IPS-18c (cell line): ENCODE measurements at regions not wholly inside any gene's neighbourhood (a gene's known extent, or its start where the extent isn't known, plus 50 kb on each side); places are given as distances from the start of the nearest gene placed in this dataset.
"Not testable (repeated sequence)": the region's sequence is repeated elsewhere in the genome, so short reads cannot be mapped to it uniquely, and the experiment has no call there.

Source experiments
- H3K4me3 ChIP-seq: 2 replicates; pipeline ENCODE4 v1.7.0; 2013; ENCODE audit warnings: low read depth, mild to moderate bottlenecking, low read length, moderate library complexity; ENCODE audit not compliant: insufficient read depth
- H3K9me3 ChIP-seq: one replicate; pipeline ENCODE4 v1.6.1; 2013; ENCODE audit warnings: mild to moderate bottlenecking, low read length, moderate library complexity; ENCODE audit not compliant: control insufficient read depth, insufficient read depth

- Histone ChIP-seq H3K9me3 (no peaks in the 10 kb centered on the region), H3K4me3 (no peak overlapping the region)
Observed at GRCh38 chr13:59250336-59251189, 913.2 kb downstream of the DIAPH3 start.

- Histone ChIP-seq H3K4me3 (no peak overlapping the region), H3K9me3 (no peaks in the 10 kb centered on the region)
Observed at GRCh38 chr13:59259165-59260000, 904.3 kb downstream of the DIAPH3 start.

GRCh38 chr13:59261928-59262488 is 901.7 kb downstream of the DIAPH3 start:
- no peaks in the 10 kb centered on the region for H3K9me3 ChIP-seq

GRCh38 chr13:59263531-59263930 is 900.2 kb downstream of the DIAPH3 start:
- Histone ChIP-seq H3K9me3 (no peaks in the 10 kb centered on the region), H3K4me3 (no peak overlapping the region)

More at GRCh38 chr13:59261928-59262488, 901.7 kb downstream of the DIAPH3 start:
- no peak overlapping the region for H3K4me3 ChIP-seq

GRCh38 chr13:59266478-59267063 is 897.2 kb downstream of the DIAPH3 start:
- H3K4me3 ChIP-seq = no peak overlapping the region
- no peaks in the 10 kb centered on the region for H3K9me3 ChIP-seq

GRCh38 chr13:59269476-59269875 is 894.3 kb downstream of the DIAPH3 start:
- no peak overlapping the region for H3K4me3 ChIP-seq

GRCh38 chr13:59270327-59270726 is 893.4 kb downstream of the DIAPH3 start:
- no peak overlapping the region for H3K4me3 ChIP-seq
- no peaks in the 10 kb centered on the region for H3K9me3 ChIP-seq

More at GRCh38 chr13:59269476-59269875, 894.3 kb downstream of the DIAPH3 start:
- no peaks in the 10 kb centered on the region for H3K9me3 ChIP-seq

GRCh38 chr13:59274958-59275727 is 888.6 kb downstream of the DIAPH3 start:
- H3K9me3 ChIP-seq = no peaks in the 10 kb centered on the region
- no peak overlapping the region for H3K4me3 ChIP-seq

- H3K4me3 ChIP-seq = no peak overlapping the region
- H3K9me3 ChIP-seq = no peaks in the 10 kb centered on the region
Observed at GRCh38 chr13:59276436-59276835, 887.3 kb downstream of the DIAPH3 start.

- no peak overlapping the region for H3K4me3 ChIP-seq
Observed at GRCh38 chr13:59277106-59277505, 886.6 kb downstream of the DIAPH3 start.

GRCh38 chr13:59279028-59279427 is 884.7 kb downstream of the DIAPH3 start:
- H3K4me3 ChIP-seq = no peak overlapping the region
- no peaks in the 10 kb centered on the region for H3K9me3 ChIP-seq

More at GRCh38 chr13:59277106-59277505, 886.6 kb downstream of the DIAPH3 start:
- no peaks in the 10 kb centered on the region for H3K9me3 ChIP-seq

GRCh38 chr13:59279576-59279975 is 884.2 kb downstream of the DIAPH3 start:
- H3K4me3 ChIP-seq = no peak overlapping the region
- no peaks in the 10 kb centered on the region for H3K9me3 ChIP-seq

GRCh38 chr13:59280297-59280696 is 883.4 kb downstream of the DIAPH3 start:
- Histone ChIP-seq H3K4me3 (no peak overlapping the region), H3K9me3 (no peaks in the 10 kb centered on the region)

- H3K9me3 ChIP-seq = no peaks in the 10 kb centered on the region
- no peak overlapping the region for H3K4me3 ChIP-seq
Observed at GRCh38 chr13:59281453-59281852, 882.3 kb downstream of the DIAPH3 start.

GRCh38 chr13:59292240-59292639 is 871.5 kb downstream of the DIAPH3 start:
- H3K4me3 ChIP-seq, H3K9me3 ChIP-seq: not testable (repeated sequence)

GRCh38 chr13:59299584-59299983 is 864.1 kb downstream of the DIAPH3 start:
- H3K4me3 ChIP-seq = no peak overlapping the region
- H3K9me3 ChIP-seq = no peaks in the 10 kb centered on the region
